NCI-H2107 treated with DMSO at 0.1 percent for 48 hours (cell line): ENCODE measurements at regions not wholly inside any gene's neighbourhood (a gene's known extent, or its start where the extent isn't known, plus 50 kb on each side); places are given as distances from the start of the nearest gene placed in this dataset.
A peak's percentile ranks its signal among the peaks of the same experiment; 100 is the strongest.
"Not testable (repeated sequence)": the region's sequence is repeated elsewhere in the genome, so short reads cannot be mapped to it uniquely, and the experiment has no call there.

Source experiments
- DNase-seq: peaks from one replicate; lab custom pipeline; 2025; ENCODE audit not compliant: unreplicated experiment; lab: John Stamatoyannopoulos, UW

DNA sequence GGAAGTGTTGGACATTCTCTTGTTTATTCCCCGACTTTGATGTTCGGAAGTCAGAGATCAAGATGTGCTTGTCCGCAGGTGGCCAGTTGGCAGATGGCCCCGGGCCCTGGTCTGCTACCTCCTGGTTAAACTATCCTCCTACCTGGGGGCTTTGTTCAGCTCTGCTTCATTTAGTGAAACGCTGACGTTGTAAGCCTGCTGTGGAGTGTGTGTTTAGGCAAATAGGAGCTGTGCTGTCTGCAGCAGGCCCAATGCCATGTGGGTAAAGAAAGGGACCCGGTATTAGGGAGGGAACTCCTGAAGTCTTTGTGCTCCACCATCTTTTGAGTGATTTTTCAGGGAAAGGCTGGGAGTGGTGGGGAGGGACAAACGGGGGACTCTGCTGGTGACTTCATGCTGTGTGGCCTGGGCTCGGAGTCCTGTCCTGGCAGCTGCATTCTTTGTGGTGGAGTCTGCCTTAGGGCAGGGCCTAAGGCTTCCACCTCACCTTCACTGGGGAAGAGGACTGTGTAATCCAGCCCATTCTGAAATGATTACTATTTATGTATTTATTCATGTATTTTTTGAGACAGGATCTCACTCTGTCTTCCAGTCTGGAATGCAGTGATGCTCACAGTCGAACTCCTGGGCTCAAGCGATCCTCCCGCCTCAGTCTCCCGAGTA lies 171.1 kb upstream of the KLF6 start:
- peak; percentile 48 for DNase-seq

DNA sequence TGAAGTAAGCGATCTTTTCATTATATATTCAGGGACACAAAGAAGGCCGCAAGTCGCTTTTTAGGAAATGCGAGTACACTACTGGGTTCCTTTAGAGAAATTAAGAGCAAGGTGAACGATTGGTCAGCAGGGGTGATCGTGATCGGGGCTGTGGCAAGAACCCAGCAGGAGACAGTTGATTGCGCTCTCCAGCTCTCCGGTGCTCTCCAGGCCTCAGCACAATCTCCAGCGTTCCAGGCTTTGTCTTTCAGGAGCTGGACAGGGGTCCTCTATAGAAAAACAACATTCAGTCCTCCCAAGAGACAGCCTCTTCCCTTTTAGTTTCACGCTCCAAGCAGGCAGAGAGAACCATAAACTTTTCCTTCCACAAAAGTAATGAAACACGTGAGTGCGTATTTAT lies 170.5 kb upstream of the KLF6 start:
- peak; percentile 53 for DNase-seq

DNA sequence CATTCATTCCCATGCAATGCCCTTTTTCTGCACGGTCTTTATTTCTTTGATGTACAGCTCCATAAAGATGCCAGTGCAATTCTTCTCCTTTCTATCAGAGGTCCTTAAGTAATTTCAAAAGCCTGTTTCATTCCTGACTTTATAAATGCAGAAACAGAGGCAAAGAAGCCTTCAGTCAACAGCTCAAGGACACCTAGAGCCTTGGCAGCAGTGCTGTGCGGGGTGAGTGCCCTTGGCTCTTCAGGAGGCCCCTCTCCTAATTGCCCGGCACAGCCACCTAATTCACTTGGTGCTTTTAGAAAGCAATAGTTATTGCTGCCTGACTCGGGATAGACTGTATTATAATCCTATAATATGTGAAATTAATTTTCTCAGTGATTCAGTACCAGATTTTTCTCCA lies 169.6 kb upstream of the KLF6 start:
- no peak for DNase-seq

DNA sequence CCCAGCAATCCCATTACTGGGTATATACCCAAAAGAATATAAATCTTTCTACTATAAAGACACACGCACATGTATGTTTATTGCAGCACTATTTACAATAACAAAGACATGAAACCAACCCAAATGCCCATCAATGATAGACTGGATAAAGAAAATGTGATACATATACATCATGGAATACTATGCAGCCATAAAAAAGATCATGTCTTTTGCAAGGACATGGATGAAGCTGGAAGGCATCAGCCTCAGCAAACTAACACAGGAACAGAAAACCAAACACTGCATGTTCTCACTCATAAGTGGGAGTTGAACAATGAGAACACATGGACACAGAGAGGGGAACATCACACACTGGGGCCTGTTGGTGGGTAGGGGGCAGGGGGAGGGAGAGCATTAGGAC lies 169.0 kb upstream of the KLF6 start:
- not testable (repeated sequence) for DNase-seq

DNA sequence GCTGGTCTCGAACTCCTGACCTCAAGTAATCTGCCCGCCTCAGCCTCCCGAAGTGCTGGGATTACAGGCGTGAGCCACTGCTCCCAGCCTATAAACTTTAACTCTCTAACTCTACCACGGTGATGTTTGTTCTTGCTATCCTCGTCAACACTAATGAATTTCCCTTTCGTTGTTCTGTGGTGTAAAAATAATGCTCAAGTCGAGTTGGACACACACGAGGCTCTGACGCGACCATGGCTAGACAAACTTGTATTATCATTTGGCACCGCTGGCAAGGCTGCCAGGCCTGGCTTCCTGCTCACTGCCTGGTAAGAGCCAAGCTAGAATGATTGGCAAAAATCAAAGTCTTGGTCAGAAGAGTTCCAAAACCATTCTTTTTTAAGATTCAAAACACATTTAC lies 167.0 kb upstream of the KLF6 start:
- DNase-seq, result no peak

DNA sequence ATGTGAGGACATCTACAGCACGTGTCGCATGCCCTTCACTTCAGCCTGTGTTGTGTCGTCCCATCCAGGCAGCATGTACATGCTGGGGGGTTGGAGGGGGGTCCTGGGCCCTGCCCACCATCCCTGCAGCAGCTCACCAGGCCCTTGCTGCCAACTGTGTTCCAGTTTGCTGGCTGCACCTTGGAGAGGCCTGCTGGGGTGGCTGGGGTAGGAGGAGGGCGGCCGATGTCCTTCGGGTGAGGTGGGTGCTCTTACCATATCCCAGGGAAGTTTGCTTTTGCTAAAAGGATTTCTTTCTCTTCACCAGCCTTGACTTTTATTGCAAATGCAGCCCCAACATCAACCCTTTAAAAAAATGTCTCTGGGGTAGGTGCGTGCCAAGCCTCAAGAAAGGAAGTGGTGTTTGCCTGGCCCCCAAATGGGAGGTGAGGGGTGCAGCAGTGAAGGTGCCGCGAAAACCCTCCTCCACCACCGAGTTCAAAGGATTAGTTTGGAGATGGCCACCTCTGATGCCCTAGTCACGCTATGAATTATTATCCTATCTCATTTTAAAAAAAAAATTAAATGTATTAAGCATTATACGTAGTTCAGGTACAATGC lies 165.8 kb upstream of the KLF6 start:
- DNase-seq, result no peak

DNA sequence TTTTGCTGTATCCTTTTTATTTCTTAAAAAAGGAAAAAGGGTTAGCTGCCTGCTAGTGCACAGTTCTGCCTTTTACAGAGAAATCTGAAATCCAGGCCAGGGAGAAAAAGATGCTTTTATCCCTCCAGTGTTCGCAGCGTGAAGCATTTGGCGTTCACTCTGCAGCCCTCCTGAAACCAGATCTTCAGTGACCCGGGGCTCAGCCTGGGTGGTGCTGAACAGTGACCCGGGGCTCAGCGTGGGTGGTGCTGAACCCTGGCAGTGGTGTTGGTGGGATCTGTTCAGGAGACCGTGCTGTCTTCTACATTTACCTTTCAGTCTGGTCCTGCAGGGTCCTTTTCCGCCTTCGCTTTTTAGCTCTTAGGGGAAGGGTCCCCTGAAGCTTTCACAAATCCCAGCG lies 164.7 kb upstream of the KLF6 start:
- DNase-seq, result no peak

DNA sequence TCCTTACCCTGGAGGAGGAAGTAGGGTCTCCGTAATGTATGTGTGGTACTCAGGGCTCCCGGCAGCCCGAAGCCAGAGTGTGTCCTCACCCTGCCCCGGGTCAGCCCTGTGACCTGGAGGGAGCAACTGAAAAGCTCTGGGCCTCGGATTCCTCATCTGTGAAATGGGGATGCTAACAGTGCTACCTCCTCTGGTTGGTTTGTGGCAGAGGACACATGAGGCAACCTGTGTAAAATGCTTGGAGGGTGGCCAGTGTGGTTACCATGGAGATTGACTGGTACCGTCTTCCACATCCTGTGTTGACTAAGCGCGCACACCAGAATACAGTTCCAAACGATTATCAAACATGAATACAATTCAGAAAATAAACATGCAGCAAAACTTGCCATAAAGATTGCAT lies 163.8 kb upstream of the KLF6 start:
- no peak for DNase-seq

DNA sequence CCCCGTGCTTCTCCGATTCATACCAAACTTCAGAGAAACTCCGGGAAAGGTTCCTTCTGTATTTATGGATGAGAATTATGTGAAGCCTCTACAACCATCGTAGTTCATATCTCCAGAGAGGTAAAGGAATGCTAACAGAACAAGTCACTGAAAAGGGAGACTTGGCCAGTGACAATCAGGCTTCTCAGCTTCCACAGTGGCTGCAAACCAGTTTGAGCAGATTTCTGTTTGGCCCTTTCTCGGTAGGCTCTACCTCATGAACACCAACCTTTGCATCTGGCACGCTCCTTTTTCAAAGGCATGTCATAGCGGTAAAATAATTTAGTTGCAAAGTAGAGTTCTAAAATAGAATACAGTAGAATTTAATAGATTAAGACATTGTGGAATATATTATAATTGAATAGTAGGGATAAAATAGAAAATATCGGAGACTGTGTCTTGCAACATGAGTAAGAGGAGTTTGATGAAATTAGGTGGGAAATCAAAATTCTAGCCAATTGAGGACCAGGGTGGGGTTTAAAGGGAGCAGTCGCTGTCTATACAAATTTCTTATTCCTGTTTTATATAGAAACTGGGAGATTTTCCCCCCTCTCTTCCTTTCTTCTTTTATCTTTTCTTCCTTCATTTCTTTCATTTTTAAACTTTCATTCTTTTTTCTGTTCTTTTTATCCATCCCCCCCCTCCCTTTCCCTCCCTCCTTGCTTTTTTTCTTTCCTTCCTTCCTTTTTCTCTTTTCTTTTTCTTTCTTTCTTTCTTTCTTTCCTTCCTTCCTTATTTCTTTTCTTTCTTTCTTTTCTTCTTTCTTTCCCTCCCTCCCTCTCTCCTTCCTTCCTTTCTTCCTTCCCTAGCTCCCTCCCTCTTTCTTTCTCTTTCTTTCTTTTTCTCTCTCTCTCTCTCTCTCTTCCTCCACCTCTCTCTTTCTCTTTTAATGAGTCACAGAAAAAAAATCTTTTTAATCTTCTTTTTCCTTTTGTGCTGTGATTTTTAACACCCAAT lies 161.5 kb upstream of the KLF6 start:
- no peak for DNase-seq

DNA sequence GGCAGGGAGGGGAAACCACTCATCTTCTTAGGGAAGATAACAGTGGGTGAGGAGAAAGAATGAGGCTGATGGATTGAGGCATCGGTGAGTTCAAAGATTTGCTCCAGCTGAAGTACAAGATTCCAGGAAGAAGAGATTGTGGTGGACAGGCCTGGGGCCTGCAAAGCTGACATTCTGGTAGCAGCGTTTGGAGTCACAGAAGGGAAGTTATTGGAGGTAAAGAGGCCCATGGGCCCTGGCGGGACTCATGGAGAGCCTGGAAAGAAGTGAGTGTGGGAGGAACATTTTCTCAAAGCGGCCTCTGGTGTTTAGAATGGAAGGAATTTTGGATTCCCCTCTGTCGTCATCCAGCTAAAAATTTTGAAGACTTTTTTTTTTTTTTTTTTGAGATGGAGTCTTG lies 160.0 kb upstream of the KLF6 start:
- DNase-seq, result no peak

DNA sequence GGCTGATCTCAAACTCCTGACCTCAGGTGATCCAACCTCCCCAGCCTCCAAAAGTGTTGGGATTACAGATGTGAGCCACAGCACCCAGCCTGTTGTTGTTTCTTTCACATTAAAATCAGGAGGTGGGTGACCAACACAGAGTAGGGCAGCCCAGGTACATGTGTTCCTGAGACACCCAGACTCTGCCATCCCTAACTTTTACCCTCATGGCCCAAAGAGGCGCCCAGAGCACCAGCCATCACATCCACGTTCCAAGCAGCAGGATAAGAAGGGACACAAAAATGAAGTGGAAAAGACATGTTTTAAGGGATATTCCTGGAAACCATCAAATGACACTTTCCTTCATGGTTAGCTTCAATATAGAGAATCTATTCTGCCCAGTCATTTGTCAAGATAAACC lies 159.6 kb upstream of the KLF6 start:
- DNase-seq, result no peak

DNA sequence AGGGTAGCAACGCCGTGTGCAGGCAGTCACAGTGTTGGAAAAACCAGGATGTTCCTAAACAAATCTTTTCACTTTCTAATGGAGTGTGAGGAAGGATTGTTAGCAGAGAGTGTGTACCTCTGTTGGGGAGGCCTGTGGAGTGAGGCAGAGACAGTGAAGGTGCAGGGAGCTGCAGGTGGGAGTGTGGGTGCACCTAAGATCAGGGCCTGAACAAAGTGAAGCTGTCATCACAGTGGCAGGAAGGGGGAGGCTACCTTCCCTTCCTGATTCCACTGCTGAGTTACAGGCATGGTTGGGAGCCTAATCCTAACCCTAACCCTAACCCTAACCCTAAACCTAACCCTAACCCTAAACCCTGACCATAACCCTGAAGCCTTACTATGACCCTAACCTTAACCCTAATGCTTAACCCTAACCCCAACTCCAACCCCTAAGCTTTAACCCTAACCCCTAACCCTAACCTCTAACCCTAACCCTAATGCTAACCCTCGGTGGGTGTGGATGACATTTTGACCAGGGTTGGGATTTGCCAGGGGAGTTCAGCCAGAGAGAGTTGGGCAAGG lies 158.8 kb upstream of the KLF6 start:
- DNase-seq, result no peak

DNA sequence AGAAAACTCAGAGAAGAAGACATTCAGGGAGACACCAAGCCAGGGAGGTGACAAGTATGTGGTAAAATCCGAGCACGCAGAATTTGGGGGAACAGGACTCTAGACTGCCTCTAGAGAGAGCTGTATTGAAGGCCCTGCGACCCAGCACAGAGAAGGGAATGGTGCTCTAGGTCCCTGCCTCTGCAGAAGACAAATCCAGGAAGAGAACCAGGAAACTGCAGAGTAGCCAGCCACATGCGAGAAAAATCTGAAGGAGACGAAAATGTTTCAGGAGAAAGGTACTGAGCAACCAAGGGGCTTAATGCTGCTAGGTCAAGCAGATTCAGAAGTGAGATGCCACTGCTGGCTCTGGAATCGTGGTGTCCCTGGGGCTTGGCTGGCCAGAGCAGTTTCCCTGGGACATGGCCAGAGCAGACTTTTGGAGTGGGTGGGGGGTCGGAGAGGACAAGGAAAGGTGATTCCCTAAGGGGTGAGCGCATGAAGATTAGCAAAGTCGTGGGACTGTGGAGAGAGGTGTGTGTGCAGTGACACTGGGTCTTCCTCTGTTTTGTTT lies 158.0 kb upstream of the KLF6 start:
- no peak for DNase-seq

DNA sequence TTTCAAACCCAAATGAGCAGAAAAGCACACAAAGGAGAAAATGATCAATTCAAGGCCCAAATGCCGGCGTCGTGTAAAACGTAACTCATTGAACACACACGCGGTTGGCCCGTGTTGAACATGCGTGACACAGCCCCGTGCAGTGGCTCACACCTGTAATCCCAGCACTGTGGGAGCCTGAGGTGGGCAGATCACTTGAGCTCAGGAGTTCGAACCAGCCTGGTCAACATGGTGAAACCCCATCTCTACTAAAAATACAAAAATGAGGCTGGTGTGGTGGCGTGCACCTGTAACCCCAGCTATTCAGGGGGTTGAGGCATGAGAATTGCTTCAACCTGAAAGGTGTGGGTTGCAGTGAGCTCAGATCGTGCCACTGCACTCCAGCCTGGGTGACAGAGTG lies 156.7 kb upstream of the KLF6 start:
- no peak for DNase-seq

DNA sequence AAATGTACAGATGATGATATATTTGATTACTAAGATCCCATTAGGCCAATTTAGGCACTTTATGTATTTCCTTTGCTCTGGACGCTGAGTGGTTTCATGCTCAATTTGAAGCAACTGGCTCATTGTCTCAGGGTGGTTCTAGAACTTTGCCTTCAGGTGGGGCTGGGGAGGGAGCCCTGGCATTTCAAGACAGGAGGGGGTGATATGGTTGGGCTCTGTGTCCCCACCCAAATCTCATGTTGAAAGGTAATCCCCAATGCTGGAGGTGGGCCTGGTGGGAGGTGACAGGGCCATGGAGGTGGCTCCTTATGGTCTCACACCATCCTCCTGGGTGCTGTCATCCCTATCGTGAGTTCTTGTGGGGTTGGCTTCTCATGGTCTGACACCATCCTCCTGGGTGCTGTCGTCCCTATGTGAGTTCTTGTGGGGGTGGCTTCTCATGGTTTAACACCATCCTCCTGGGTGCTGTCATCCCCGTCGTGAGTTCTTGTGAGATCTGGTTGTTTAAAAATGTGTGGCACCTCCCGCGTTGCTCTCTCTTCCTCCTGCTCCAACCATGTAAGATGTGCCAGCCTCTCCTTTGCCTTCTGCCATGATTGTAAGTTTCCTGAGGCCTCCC lies 151.5 kb upstream of the KLF6 start:
- no peak for DNase-seq

DNA sequence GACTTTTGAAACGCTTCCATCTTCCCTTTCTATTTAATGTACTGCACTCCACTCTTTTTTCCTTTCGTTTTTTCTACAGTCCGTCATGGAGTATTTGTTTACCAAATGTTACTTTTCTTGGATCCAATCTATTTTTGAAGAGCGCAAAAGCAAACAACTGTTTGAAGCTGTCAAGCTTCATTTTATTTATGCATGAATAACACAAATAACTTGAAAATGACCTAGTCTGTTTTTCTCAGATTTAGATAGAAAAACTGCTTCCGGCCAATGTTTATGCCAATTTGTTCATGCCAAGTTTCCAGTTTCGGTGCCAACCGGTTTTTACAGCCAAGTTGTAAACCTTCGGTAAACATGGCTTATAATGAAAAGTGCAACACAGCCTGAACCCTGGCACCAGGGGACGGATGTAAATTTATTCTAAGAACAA lies 150.9 kb upstream of the KLF6 start:
- DNase-seq, result no peak

DNA sequence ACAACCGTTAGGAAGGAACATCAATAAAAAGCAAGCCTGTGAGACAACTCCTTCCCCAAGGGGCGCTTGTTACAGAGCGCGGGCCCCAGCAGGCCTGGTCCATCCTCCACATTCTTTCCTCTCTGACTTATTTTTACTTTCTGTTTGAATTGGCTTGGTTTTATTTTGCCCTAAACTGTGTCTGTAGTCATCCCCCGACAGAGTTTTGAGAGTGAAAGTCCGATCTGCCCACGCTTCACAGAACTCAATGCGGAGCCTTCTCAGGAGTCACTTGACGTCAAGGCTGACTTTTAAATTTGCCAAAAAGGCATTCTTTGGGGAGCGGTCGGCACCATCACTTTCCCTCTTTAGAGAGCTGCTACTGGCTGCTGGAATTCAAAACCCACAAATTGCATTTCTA lies 150.1 kb upstream of the KLF6 start:
- no peak for DNase-seq

DNA sequence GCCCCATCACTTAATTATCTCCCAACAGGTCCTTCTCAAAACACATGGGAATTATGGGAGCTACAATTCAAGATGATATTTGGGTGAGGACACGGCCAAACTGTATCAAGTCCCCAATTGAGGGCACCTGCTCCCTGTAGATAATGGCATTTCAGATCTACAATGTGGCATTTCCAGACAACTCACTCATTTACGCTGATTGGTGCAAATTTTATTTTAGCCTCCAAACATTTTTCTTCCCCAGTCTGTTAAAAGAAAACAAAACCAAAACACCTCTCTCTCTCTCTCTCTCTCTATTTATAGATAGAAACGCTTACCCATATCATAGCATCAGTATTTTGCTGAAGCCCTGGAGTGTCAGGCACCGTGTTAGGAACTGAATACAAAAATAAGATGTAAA lies 148.7 kb upstream of the KLF6 start:
- DNase-seq, result no peak

DNA sequence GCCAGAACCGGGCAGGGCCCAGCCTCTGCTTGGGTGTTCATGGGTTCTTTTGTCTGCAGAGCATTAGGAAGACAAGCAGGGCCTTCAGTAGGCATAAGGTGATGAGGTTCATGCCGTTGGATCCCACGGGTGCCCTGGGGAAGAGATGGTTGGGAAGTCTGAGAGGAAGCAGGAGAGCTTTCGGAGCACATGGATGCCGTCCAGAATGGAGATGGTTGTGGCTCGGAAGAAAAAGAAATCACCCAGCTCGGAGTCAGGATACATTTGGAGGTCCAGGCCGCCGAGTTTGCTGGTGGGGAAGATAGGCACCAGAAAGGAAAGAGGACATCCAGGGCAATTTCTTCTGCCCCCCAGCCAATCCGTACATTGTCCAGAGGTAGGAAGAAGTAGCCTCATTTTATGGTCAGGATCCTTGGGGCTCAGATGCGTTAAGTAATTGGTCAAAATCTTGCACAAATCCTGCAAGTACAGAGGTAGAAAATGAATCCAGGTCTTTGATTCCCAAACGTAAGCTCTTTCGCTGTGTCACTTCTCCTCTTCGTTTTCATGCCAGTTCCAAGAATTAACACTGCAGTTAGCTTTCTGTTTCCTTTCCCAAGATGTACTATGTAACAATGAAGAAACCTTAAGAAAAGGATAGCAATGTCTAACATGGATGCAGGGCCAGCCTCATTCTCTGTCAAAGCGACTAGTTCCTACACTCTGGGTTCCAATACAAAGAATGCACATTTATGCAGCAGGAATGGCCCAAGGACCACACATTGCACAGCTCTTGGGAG lies 147.8 kb upstream of the KLF6 start:
- DNase-seq, result no peak

DNA sequence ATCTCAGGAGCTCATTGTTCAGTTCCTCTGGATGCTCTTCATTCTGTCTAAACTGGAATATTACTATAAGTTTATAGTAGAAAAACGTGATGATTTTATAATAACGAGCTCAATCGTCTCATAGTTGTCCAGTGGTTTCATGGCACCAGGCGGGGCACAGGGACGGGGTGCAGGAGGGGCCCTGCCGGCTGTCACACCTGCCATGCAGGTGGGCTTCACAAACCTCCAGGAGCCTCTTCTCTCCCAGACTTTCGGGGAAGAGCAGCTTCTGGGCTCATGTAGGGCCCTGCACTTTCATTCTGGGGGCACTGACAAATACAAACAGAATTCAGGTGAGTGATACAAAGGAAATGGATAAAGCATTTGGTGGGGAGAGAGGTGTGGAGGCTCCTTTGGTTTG lies 146.9 kb upstream of the KLF6 start:
- no peak for DNase-seq
